ENCODE measurements at regions not wholly inside any gene's neighbourhood (a gene's known extent, or its start where the extent isn't known, plus 50 kb on each side); places are given as distances from the start of the nearest gene placed in this dataset.

DNA sequence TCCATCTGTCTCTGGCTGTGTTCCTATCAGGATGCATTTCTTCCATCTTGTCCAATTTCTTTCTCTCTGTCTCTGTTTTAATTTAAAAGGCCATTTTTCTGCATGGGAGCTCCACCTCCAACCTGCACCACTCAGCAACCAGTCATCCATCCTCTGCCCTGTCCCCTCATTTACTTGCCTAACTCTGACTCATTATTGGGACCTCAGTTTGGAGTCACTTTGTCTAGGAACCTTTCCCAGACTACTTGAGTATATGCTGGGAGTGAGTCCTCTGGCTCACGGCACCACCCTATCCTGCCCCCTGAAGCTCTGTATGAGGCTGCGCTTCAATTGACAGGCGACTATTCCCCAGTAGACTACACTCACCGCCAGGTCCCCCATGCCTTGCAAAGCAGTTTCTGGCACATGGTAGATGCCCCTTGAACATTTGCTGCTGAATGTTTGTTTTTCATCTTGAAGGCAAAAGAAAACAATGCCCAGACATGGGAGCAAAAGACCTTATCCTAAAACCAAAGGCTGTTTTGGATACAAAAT is 513.3 kb upstream of the CFAP20DC start:
- Mint-ChIP-seq H3K36me3 (ENCODE audit: low read depth) (no peaks in the 10 kb centered on the region), H3K9me3 (no peaks in the 10 kb centered on the region), H3K27ac (no peak overlapping the region), H3K27me3 (ENCODE audit: insufficient read depth) (peaks cover 1% of the 10 kb centered on the region; the same call in 1 of the 2 replicates), H3K4me1 (ENCODE audit: low read depth) (peaks cover 32% of the 10 kb centered on the region), H3K4me3 (no peak overlapping the region)
- no peak for DNase-seq
- TF ChIP-seq, protein P1, sequence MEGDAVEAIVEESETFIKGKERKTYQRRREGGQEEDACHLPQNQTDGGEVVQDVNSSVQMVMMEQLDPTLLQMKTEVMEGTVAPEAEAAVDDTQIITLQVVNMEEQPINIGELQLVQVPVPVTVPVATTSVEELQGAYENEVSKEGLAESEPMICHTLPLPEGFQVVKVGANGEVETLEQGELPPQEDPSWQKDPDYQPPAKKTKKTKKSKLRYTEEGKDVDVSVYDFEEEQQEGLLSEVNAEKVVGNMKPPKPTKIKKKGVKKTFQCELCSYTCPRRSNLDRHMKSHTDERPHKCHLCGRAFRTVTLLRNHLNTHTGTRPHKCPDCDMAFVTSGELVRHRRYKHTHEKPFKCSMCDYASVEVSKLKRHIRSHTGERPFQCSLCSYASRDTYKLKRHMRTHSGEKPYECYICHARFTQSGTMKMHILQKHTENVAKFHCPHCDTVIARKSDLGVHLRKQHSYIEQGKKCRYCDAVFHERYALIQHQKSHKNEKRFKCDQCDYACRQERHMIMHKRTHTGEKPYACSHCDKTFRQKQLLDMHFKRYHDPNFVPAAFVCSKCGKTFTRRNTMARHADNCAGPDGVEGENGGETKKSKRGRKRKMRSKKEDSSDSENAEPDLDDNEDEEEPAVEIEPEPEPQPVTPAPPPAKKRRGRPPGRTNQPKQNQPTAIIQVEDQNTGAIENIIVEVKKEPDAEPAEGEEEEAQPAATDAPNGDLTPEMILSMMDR (IDR thresholded peaks at IDR 0.05), result no peak

- peaks cover 32% of the 10 kb centered on the region for H3K4me1 Mint-ChIP-seq (ENCODE audit: low read depth)
- no peaks in the 10 kb centered on the region for H3K9me3 Mint-ChIP-seq
- H3K27ac Mint-ChIP-seq, result peak overlapping the region; percentile 37; the same call in 1 of the 2 replicates
- DNase-seq, result peak; percentile 63
- H3K36me3 Mint-ChIP-seq (ENCODE audit: low read depth), result no peaks in the 10 kb centered on the region
- peaks cover 1% of the 10 kb centered on the region; the same call in 1 of the 2 replicates for H3K27me3 Mint-ChIP-seq (ENCODE audit: insufficient read depth)
- no peak overlapping the region for H3K4me3 Mint-ChIP-seq
- TF ChIP-seq, protein P1 (IDR thresholded peaks at IDR 0.05), result no peak
Measured at GRCh38 chr3:59559721-59560435, 510.1 kb upstream of the CFAP20DC start.

DNA sequence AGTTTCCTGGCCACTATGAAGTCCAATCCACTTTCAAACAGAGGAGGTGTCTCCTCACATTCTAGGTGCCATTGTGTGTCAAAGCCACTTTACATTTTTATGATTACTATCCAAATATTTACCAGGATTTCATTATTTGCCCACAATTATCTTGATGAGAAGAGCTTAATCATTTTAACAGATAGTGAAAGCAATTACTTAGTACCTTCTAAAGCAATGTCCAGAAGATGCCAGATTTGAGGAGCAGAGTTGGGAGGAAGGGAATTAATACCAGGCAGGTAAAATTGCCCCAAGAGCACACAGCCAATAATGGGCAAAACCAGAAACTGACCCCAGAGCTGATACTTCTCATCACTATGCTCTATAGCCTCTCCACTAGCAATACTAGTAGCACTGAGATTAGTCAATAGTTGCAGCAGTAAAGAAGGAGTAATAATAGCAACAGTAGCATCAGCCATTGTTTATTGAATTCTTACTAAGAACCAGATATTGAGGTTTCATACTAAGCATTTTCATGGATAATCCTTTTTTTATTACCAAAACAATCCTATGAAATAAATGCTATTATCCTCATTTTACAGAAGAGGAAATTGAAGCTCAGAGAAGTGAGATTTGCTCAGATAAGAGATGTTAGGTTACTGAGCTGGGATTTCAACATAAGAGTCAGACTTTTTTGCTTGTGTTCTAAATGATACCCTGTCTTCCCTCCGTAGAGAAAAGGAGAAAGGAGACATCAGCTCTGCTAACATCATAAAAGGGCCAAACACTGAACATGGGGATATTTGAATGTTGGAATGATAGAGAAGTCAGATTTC is 509.3 kb upstream of the CFAP20DC start:
- Mint-ChIP-seq H3K4me1 (ENCODE audit: low read depth) (peaks cover 30% of the 10 kb centered on the region), H3K36me3 (ENCODE audit: low read depth) (no peaks in the 10 kb centered on the region), H3K27me3 (ENCODE audit: insufficient read depth) (peaks cover 1% of the 10 kb centered on the region; the same call in 1 of the 2 replicates), H3K27ac (peak overlapping the region; percentile 37), H3K9me3 (no peaks in the 10 kb centered on the region), H3K4me3 (no peak overlapping the region)
- TF ChIP-seq, protein P1 (IDR thresholded peaks at IDR 0.05), result no peak
- no peak for DNase-seq

DNA sequence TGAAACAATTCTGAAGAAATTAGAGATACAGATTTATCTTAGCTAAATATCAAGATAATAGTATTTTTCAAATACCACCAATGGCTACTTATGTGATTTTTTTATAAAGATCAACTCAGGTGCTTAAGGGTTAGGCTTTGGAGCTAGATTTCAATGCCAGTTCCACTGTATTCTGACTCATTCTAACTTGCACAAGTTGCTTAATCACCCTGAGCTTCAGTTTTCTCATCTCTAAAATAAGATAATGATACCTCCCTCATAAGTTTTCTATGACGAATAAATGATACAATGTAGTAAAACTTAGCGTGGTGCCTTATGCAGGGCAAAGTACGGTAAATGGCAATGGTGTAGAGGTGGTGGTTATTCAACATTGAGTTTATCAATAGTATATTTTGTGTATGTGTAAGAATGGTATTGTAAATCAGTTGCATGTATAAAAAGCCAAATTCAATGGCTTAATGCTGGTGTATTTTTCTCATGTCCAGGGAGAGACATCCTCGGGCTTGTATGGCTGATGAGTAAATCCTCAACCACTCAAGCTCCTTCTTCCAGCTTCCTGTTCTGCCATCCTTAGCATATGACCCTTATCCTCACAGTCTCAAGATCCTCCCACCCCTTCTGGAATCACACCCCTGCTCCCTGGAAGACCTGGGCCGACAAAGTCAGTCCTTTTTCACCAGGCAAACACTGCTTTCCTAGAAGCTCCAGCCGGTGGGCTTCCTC is 505.9 kb upstream of the CFAP20DC start:
- DNase-seq, result no peak
- no peaks in the 10 kb centered on the region for H3K36me3 Mint-ChIP-seq (ENCODE audit: low read depth)
- H3K4me3 Mint-ChIP-seq, result no peak overlapping the region
- H3K4me1 Mint-ChIP-seq (ENCODE audit: low read depth), result peaks cover 15% of the 10 kb centered on the region; the same call in 1 of the 2 replicates
- H3K27ac Mint-ChIP-seq, result no peak overlapping the region
- no peaks in the 10 kb centered on the region; the same call in 1 of the 2 replicates for H3K9me3 Mint-ChIP-seq
- peaks cover 2% of the 10 kb centered on the region for H3K27me3 Mint-ChIP-seq (ENCODE audit: insufficient read depth)
- TF ChIP-seq, protein P1 (IDR thresholded peaks at IDR 0.05), result no peak

- TF ChIP-seq, protein P1 (IDR thresholded peaks at IDR 0.05), result no peak
- no peaks in the 10 kb centered on the region for H3K4me1 Mint-ChIP-seq (ENCODE audit: low read depth)
- no peak overlapping the region for H3K4me3 Mint-ChIP-seq
- no peak overlapping the region for H3K27ac Mint-ChIP-seq
- DNase-seq, result no peak
- H3K27me3 Mint-ChIP-seq (ENCODE audit: insufficient read depth), result peaks cover 1% of the 10 kb centered on the region
- no peaks in the 10 kb centered on the region for H3K36me3 Mint-ChIP-seq (ENCODE audit: low read depth)
- H3K9me3 Mint-ChIP-seq, result no peaks in the 10 kb centered on the region; the same call in 1 of the 2 replicates
Measured at GRCh38 chr3:59553076-59553475, 503.3 kb upstream of the CFAP20DC start.
